ENCODE measurements at regions not wholly inside any gene's neighbourhood (a gene's known extent, or its start where the extent isn't known, plus 50 kb on each side); places are given as distances from the start of the nearest gene placed in this dataset.

DNA sequence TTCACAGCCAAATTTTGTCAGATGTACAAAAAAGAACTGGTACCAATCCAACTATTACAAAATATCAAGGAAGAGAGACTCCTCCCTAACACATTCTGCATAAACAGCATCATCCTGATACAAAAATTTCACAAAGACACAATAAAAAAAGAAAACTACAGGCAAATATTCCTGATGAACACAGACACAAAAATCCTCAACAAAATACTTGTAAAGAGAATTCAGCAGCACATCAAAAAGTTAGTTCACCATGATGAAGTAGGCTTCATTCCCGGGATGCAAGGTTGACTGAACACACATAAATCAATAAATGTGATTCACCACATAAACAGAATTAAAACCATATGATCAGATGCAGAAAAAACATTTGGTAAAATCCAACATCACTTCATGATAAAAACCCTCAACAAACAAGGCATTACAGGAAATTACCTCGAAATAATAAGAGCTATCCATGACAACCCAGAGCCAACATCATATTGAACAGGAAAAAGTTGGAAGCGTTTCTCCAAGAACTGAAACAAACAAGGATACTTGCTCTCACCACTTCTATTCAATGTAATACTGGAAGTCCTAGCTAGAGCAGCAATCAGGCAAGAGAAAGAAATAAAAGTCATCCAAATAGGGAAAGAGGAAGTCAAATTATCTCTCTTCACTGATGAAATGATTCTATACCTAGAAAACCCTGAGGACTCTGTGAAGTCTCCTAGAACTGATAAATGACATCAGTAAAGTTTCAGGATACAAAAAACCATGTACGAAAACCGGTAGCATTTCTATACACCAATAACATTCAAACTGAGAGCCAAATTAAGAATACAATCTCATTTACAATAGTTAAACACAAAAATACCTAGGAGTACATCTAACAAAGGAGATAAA, 223.1 kb downstream of the REEP3 start:
- peak; percentile 43 to 65 (median 62) for DNase-seq

- no peak for DNase-seq
Measured at GRCh38 chr10:63749915-63750314, 228.7 kb downstream of the REEP3 start.

GRCh38 chr10:63751836-63752235, 230.6 kb downstream of the REEP3 start:
- DNase-seq, result no peak

- no peak for DNase-seq
Measured at GRCh38 chr10:63752318-63752717, 231.1 kb downstream of the REEP3 start.

- DNase-seq, result peak in 1 of 3 donors; percentile 45
Measured at GRCh38 chr10:63753808-63754207, 232.6 kb downstream of the REEP3 start.

DNA sequence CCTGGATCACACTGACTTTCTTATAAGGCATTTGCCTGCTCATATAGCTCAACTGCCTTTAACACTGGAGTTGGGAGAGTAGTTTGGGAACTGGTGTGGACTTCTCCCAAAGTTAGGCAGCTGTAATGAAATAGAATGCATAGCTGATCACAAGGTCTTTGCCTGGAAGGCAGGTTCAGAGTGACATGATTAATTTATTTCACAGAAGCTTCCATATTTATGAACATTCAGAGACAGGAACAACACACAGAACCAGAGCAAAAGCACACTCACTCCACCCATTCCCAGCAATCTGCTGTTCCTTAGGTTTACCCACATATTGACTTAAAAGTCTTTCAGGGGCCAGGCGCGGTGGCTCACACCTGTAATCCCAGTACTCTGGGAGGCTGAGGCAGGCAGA, 234.2 kb downstream of the REEP3 start:
- DNase-seq, result no peak

DNA sequence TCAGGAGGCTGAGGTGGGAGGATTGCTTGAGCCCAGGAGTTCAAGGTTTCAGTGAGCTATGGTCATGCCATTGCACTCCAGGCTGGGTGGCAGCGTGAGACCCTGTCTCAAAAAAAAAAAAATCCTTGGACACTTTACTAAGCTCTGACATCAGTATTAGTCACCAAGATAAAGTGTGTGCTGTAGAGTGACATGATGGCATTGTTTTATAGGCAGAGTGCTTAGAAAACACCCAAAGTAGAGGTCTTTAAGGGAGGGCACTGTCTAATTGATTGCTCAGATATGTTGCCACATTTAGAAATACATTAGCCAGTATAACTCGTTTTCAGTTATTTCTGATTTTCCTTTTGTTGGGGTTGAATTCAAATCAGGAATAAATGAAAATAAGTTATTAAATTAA, 235.9 kb downstream of the REEP3 start:
- DNase-seq, result no peak

- no peak for DNase-seq
Measured at GRCh38 chr10:63758080-63758479, 236.9 kb downstream of the REEP3 start.

DNA sequence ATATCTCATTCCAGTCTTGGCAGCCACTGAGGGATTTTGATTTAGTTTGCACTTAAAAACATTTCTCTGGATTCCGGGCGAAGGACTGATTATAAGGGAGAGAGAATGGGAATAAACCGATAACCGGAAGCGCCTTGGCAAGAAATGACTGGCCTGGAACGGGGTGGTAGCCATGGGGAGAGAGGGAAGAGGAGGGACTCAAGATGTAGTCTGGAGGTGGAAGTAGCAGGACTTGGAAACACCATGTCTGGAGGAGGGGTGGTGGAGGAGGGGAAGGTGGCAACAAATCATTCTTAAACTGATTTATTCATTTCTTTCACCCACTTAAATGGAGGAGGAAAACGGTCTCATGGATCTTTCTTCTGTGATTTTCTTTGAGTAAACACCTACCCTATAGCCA, 238.1 kb downstream of the REEP3 start:
- DNase-seq, result no peak

DNA sequence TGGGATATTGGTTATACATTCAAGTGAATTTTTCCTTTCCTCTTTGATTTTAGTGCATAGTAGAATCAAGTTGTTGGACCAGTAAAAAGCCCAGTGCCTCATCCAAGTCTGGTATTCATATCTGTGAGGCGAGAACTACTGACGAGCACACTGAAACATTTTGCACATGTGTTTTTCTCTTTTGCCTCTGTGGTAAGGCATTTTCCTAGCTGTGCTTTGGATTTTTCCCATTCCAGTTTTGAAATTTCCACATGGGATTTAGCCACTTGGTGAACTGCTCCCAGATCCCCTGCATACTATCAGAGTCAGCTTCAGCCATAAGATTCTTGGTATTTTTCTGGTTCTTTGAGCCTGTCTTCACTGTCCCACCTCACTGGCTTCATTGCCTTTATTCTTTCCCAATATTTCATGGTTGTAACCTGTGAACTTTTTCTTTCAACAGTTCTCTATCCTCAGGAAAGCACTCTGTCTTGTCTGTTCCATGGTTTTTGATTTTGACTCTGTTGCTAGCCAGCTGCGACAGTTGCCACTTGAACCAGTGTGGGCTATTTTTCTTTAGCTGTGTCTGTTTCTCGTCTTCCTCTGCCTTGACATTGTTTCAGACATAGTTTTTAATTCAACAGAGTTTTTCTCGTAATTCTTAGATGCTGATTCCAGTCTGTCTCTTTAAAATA, 239.0 kb downstream of the REEP3 start:
- DNase-seq, result peak in 2 of 3 donors; percentile 62 to 70

DNA sequence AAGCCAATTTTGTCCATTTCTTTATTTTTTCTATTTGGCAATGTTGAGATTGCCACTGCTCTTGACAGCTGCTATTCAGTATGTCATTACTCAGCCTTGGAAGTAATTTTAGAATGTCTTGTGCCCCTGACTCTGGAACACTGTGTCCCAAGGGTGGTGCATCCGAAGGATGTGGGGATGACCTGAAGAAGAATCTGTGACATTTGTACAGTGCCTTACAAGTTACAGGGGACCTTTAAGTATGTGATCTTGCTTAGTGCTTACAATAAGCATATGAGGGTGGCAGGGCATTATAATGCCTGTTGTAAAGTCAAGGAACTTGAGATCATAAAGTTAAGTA, 239.5 kb downstream of the REEP3 start:
- DNase-seq, result no peak

DNA sequence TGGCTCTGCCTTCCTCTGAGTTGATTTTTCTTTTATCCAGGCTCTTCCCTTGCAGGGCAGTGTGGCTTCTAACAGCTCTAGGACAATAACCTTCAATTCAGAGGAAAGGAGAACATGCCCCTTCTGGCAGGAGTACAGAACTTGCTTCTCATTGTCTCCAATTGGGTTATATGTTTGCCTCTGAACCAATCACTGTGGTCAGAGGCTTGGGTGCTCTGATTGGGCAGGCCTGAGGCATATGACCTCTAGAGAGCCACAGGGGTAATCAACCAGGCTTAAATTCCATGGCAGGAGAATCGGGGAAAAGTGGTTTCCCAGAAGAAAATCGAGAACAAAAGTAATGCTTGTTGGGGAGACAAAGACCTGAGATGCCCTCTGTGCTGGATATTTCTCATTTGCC, 240.0 kb downstream of the REEP3 start:
- no peak for DNase-seq

GRCh38 chr10:63763744-63764143, 242.5 kb downstream of the REEP3 start:
- DNase-seq, result no peak

- DNase-seq, result no peak
Measured at GRCh38 chr10:63765126-63765525, 243.9 kb downstream of the REEP3 start.

DNA sequence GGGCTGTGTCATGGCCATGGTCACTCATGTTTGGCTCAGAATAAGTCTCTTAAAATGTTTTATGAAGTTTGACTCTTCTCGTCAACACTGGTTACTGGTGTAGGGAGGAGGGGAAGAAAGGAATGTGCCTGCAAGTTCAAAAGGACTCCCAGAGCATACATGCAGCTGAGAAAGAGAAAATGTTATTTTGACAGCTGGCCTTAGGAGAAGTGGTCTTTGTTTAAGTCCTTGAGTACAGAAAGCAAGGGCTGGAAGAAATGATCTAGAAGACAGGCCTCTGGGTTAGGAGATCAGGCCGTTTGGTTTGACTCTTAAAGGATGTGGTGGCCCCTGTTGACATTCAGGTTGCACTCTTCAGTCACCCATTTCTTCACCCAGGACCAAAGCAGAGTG, 245.5 kb downstream of the REEP3 start:
- DNase-seq, result peak in 1 of 3 donors; percentile 35

DNA sequence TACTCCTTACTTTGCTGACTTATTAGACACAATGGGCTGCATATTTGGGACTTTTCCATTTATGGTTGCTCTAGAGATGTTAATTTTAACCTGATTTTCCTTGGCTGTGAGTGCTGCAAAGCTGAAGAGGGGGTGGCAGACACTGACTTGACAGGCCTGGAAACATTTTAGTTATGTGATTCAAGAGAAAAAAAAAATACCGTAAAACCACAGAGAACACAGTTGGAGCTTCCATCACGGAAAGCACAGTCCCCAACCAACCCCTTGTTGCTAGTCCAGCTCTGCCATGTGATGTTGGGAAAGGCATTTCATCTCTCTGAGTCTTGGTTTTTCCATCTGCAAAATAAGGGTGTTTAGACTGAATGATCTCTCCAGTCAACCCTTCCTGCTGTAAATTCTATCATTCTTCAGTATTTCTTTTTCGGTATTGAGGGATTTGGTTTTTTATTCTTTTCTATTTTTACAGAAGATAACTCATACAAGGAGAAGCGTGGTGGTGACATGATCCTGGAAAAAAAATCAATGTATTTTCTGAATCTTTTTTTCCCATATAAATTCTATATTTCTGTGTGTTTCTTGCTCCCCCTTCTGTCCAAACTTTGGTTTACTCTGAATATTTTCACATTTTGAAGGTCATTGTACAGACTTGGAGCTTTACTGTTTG, 246.1 kb downstream of the REEP3 start:
- peak; percentile 72 to 87 (median 77) for DNase-seq

GRCh38 chr10:63769367-63769766, 248.2 kb downstream of the REEP3 start:
- DNase-seq, result no peak

DNA sequence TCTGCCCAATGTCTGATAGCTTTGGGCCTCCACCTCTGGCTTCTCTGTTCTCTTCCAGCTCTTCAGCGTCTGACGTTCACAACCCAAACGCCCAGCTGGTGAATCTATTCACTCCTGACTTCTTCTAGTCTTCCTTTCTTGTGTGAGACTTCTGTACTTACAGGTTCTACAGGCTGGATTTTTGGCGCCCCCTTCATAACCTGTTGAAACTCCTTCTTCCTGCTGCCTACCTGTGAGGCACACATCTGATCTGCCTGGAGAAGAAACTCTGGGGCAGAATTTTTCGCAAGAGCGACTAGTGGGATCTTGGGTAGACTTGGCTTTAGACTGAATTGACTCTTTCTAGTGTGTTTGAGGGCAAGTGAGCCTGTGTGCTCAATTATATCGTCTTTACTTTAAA, 249.3 kb downstream of the REEP3 start:
- no peak for DNase-seq

DNA sequence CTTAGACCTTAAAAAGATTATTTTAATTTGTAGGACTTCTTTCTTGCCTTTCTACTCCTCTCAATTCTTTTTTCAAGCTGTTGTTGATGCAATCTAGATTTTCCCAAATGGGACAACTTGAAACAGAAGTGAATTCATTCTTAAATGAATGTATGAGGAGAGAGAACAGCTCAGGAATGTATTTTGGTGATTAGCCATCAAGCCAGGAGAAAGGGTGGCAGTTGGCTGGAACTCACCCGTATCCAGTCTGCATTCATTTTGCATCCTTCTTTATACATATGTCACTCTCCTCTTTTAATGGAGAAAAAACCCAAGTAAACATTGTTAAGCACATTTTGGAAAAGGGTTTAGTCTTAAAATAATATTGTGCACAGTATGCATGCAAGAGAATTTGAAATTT, 251.3 kb downstream of the REEP3 start:
- no peak for DNase-seq

DNA sequence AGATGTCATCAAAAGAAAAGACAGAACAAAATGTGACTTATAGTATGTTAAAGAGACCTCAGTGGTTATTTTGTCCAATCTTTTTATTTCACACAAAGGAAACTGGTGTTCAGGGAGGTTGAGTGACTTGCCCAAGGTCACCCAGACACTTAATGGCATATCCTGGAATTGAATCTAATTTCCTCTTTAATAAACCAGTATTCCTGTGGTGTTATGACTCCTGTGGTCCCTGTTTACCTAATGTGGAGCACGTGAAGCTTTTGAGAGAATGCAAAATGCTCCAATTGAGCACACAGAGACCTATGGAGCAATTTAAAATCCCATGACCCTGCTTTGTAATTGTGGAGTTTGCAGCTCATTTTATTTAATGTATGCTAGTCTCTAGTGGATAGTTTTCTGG, 251.9 kb downstream of the REEP3 start:
- no peak for DNase-seq

- no peak for DNase-seq
Measured at GRCh38 chr10:63773962-63774361, 252.8 kb downstream of the REEP3 start.

DNA sequence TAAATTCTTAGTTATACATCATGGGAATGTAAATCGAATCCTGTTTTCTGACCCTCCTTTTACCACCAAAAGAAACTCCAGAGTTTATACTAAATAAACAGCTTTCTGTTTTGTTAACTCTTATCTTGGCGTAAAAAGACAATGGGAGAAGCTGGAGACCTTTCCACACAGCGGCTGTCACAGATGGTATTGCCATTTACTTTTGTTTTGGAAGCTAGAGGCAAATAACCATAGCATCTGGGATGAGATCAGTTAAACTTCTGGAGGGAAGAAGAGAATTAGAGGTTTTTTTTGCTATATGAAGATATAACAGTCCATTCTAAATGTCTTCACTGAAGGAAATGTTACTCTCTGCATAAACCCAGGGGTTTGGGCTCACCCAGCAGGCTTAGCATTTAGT, 258.9 kb downstream of the REEP3 start:
- peak in 1 of 3 donors; percentile 59 for DNase-seq

- no peak for DNase-seq
Measured at GRCh38 chr10:63781226-63781625, 260.0 kb downstream of the REEP3 start.
